ENCODE measurements at regions not wholly inside any gene's neighbourhood (a gene's known extent, or its start where the extent isn't known, plus 50 kb on each side); places are given as distances from the start of the nearest gene placed in this dataset.

- Histone ChIP-seq H3K4me2 (ENCODE audit: low read length) (no peak overlapping the region), H3K9me2 (ENCODE audit: insufficient read depth) (no peaks in the 10 kb centered on the region), H3K79me2 (ENCODE audit: insufficient read depth, low read length) (peaks cover 71% of the 10 kb centered on the region), H3K9me3 (ENCODE audit: control insufficient read depth in 1 of 2, insufficient read depth in 1 of 2, low read depth in 1 of 2, low read length in 2 of 2) (no peaks in the 10 kb centered on the region), H3K4me3 (replicated peaks in 1 of 2; ENCODE audit: low read depth in 1 of 2, low read length in 2 of 2) (no peak overlapping the region), H2AFZ (ENCODE audit: low read depth, low read length, poor library complexity, severe bottlenecking) (no peak overlapping the region), H3K36me3 (ENCODE audit: control insufficient read depth in 1 of 2, insufficient read depth in 2 of 2, low read length in 2 of 2) (peaks cover 0 to 19% of the 10 kb centered on the region in 2 experiments; a peak in 1 of 4 replicates), H3K27me3 (ENCODE audit: insufficient read depth, low read length) (no peaks in the 10 kb centered on the region), H3K27ac (ENCODE audit: low read depth, low read length) (no peak overlapping the region), H4K20me1 (ENCODE audit: insufficient read depth) (no peaks in the 10 kb centered on the region), H3K4me1 (ENCODE audit: control insufficient read depth in 1 of 2, insufficient read depth in 2 of 2, low read length in 2 of 2) (no peaks in the 10 kb centered on the region), H3K9ac (ENCODE audit: low read length) (no peak overlapping the region)
- intact Hi-C loops (cut with micrococcal nuclease), result no loop called here
- ChIA-PET CTCF (no interaction called here), POLR2A (no interaction called here), RAD21 (ENCODE audit: low non-redundant PET in 1 of 2, low total read pairs in 2 of 2, uncharacterized antibody in 2 of 2, unreplicated experiment in 2 of 2) (no interaction called here)
- DNase-seq (ENCODE audit: low read depth, low spot score) (no peak), ATAC-seq (no peak)
- TF ChIP-seq REST (IDR thresholded peaks at IDR 0.05; ENCODE audit: low read depth), result no peak
- no peak for TF ChIP-seq YY1 (IDR thresholded peaks at IDR 0.05; ENCODE audit: extremely low read depth, insufficient replicate concordance, low read depth, low read length)
- no peak for TF ChIP-seq SIN3A (IDR thresholded peaks at IDR 0.05; ENCODE audit: low read depth)
- TF ChIP-seq JUND (IDR thresholded peaks at IDR 0.05), result no peak
- no peak for TF ChIP-seq POLR2AphosphoS5 (IDR thresholded peaks at IDR 0.05; ENCODE audit: low read depth, low read length)
- TF ChIP-seq FOSL1 (IDR thresholded peaks at IDR 0.05; ENCODE audit: low read depth), result no peak
- no peak for TF ChIP-seq ZFX (IDR thresholded peaks at IDR 0.05)
- no peak for TF ChIP-seq MAX (IDR thresholded peaks at IDR 0.05)
- no peak for TF ChIP-seq ZNF274 (IDR thresholded peaks at IDR 0.05; ENCODE audit: low read depth, low read length)
- TF ChIP-seq POLR2A (IDR thresholded peaks at IDR 0.05; ENCODE audit: borderline replicate concordance, extremely low read depth, insufficient read depth, insufficient read length), result no peak
- TF ChIP-seq EGR1 (IDR thresholded peaks at IDR 0.05; ENCODE audit: low read depth), result no peak
- no peak for TF ChIP-seq ATF3 (IDR thresholded peaks at IDR 0.05)
- TF ChIP-seq CBX3 (IDR thresholded peaks at IDR 0.05; ENCODE audit: low read depth), result no peak
- no peak for TF ChIP-seq SRF (IDR thresholded peaks at IDR 0.05; ENCODE audit: low read depth)
- TF ChIP-seq ZBTB33 (IDR thresholded peaks at IDR 0.05; ENCODE audit: extremely low read depth, insufficient replicate concordance, low read length), result no peak
- BruUV-seq (replicated peaks), result no TSS peak
Observed at GRCh38 chr22:49599691-49600455, 227.8 kb downstream of the BRD1 start.
